Fibroblast of the aortic adventitia (primary cell): ENCODE measurements at regions not wholly inside any gene's neighbourhood (a gene's known extent, or its start where the extent isn't known, plus 50 kb on each side); places are given as distances from the start of the nearest gene placed in this dataset.

Experiments
- DNase-seq: peaks from one replicate; pipeline ENCODE4 v3.0.0-alpha.2; 2010; ENCODE audit warnings: low read depth
- H3K4me3 ChIP-seq: 2 replicates; pipeline ENCODE4 v1.5.1; 2011; ENCODE audit warnings: low read depth, mild to moderate bottlenecking, control low read depth, low read length, moderate library complexity
- CTCF ChIP-seq: IDR thresholded peaks from 2 replicates; pipeline ENCODE4 v1.5.1; 2011; ENCODE audit warnings: mild to moderate bottlenecking, low read length, control low read depth, inconsistent platforms; ENCODE audit not compliant: insufficient read depth

DNA sequence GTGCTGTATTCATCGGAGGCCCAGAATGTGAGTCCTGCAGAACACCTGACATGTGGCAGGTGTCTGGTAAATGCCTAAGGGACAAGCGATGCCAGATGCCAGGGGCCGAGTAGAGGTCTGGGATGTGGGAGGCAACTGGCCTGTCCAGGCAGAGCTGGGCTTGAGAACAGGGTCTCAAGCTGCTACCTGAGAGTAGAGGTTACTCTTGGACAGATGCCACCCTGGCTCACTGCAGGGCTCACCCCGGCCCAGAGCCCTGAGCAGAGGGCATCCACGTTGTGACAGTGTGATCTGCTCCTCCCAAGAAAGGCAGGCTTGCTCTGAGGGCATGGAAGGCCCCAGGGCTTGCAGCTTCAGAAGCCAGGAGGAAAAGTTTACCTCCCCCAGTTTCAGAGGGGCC, 692.0 kb upstream of the ID2 start:
- no peak for TF ChIP-seq CTCF
- DNase-seq: no peak
- H3K4me3 ChIP-seq: no peak overlapping the region

- H3K4me3 ChIP-seq: no peak overlapping the region
- no peak for TF ChIP-seq CTCF
- peak; percentile 40 for DNase-seq
These were observed 688.9 kb upstream of the ID2 start for GRCh38 chr2:7992612-7993602.

- peak; percentile 21 for DNase-seq
- H3K4me3 ChIP-seq: no peak overlapping the region
- no peak for TF ChIP-seq CTCF
These were observed 687.4 kb upstream of the ID2 start for GRCh38 chr2:7994397-7994951.

DNA sequence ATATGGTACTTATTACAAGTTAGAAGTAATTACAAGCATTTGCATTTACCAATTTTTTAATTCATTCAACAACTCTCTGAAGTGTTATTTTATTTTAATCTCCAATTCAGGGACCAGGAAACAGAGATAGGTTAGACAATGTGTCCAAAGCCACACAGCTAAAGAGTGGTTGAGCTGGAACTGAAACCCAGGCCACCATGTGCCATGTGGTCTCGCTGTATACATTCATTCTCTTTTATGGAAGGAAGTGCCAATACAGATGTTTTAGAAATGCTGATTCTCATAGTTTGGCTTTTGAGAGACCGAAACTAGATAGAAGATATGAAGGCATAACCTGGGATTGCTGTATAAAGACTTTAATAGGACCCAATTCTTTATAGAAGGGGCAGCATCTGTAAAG, 684.6 kb upstream of the ID2 start:
- TF ChIP-seq CTCF: no peak
- DNase-seq: no peak
- no peak overlapping the region for H3K4me3 ChIP-seq

GRCh38 chr2:7999683-8000476, 682.0 kb upstream of the ID2 start:
- no peak for DNase-seq
- H3K4me3 ChIP-seq: no peak overlapping the region
- TF ChIP-seq CTCF: no peak

DNA sequence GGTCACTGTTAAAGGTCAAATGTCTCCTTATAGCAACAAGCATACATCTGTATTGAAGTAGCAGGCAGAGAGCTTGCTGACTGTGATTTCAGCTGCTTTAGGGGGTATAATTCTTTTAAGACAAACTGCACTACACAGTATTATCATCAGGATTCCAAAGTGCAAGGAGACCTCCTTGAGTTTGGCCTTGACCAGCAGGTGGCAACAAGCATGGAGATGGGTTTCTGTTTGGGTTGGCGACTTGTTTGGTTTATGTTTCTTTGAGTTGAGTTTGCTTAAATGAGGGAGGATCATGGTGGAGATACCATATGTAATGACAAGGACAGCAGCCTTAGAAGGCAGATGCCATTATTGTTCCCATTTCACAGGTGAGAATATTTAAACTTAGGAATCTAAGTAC, 681.0 kb upstream of the ID2 start:
- H3K4me3 ChIP-seq: no peak overlapping the region
- peak; percentile 13 for DNase-seq
- TF ChIP-seq CTCF: peak; percentile 25
